GM20000 (cell line): ENCODE measurements at regions not wholly inside any gene's neighbourhood (a gene's known extent, or its start where the extent isn't known, plus 50 kb on each side); places are given as distances from the start of the nearest gene placed in this dataset.

ENCODE experiments used
- DNase-seq: peaks from one replicate; pipeline ENCODE4 v3.0.0; 2012; ENCODE audit warnings: low spot score
- CTCF ChIP-seq: IDR thresholded peaks from 2 replicates; pipeline ENCODE4 v1.5.1; 2012; ENCODE audit warnings: mild to moderate bottlenecking, control low read depth; ENCODE audit errors: extremely low read depth, missing control alignments

GRCh38 chr20:7399114-7399513 is 541.1 kb downstream of the HAO1 start:
- no peak for DNase-seq
- no peak for TF ChIP-seq CTCF

DNA sequence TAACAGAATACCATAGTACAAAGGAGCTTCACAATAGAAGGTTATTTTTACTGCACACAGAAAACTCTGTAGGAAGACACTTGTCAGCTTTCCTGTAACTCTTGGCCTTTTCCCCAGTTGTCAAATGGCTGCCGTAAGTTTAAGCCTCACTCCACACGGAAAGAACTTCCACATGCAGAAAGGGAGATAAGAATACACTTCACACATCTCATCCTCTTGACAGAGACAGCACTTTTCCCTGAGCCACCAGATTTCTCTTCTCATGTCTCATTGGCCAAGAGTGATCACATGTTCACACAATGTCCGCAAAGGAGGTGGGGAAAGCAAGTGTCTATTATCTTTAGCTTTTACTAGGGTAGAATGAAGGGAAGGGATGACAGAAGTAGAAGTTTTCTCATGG is 540.7 kb downstream of the HAO1 start:
- no peak for DNase-seq
- TF ChIP-seq CTCF: no peak

DNA sequence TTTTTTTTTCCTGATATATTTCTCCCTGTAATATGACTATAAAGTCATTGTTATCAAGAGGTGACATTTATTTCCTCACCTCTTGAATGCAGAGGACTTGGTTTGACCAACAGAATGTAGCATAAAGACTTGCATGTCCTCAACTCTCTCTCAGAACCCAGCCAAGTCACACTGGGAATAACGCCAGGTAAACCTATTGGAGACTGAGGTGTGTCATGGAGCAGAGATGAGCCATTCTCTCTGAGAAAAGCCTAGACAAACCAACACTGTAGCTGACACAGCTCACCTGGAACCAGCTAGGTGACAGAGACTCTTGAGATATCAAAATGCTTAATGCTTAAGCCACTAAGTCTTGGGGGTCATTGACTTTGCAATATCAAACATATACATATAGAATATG is 533.6 kb downstream of the HAO1 start:
- no peak for DNase-seq
- TF ChIP-seq CTCF: no peak

DNA sequence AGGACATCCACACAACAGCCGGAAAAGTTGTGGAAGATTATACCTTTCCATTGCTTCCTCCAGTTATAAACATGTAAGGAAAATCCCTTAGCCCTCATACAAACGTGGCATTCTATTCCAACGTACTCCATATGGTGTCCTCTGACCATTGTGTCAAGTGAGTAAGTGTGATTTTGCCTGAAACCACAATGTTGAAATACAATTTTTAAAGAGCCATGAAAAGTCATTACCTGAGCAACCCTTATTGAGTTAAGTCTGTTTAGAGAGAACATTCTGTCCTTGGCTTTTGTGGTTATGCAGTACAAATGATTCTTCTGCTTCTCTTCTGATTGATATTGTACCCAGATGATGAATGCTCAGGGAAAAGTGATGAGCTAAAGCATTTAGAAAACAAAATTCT is 530.1 kb downstream of the HAO1 start:
- TF ChIP-seq CTCF: no peak
- no peak for DNase-seq

- no peak for DNase-seq
- TF ChIP-seq CTCF: no peak
Observed at GRCh38 chr20:7411075-7411474, 529.2 kb downstream of the HAO1 start.

DNA sequence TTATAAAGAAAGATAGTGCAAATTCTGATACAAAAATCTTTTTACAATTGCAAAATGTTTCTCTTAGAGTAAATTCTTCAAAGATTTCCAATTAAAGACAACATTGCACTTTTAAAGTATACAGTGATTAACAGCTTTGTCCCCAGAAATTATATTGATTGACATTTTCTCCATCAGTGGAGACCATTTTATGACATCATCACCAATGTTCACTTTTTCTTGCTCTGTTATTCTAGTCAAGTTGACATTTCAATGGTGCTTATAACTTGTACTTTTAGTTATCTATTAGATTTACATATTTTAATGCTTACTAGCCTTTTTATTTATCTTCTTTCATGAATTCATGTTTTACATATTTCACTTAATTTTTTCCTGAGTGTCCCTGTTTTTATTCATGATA is 524.8 kb downstream of the HAO1 start:
- TF ChIP-seq CTCF: no peak
- DNase-seq: no peak

DNA sequence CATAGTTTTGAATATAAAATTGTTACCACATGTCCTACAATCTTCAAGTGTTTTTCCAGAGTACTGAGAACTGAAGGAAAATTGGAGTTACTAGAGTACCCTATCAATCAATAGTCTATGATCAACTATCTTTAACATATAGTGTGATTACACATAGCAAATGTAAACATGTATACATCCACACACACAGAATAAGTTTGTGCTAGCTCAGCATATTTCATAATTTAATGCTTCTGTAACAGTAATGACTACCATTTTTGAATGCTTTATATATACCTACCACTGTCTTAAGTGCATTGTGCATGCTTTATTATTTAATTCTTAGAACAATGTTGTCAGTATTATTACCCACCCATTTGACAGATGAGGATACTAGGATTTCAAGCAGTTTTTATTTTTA is 523.9 kb downstream of the HAO1 start:
- DNase-seq: no peak
- no peak for TF ChIP-seq CTCF

- no peak for TF ChIP-seq CTCF
- DNase-seq: no peak
Observed at GRCh38 chr20:7420345-7420744, 519.9 kb downstream of the HAO1 start.
